NCI-H2107 treated with DMSO at 0.1 percent for 48 hours (cell line): ENCODE measurements at regions not wholly inside any gene's neighbourhood (a gene's known extent, or its start where the extent isn't known, plus 50 kb on each side); places are given as distances from the start of the nearest gene placed in this dataset.

Experiments used
- DNase-seq: peaks from one replicate; lab custom pipeline; 2025; ENCODE audit not compliant: unreplicated experiment; lab: John Stamatoyannopoulos, UW

GRCh38 chr2:226445216-226445861 is 354.3 kb downstream of the IRS1 start:
- DNase-seq: no peak

GRCh38 chr2:226443112-226443511 is 356.5 kb downstream of the IRS1 start:
- no peak for DNase-seq

GRCh38 chr2:226440127-226440918 is 359.3 kb downstream of the IRS1 start:
- DNase-seq: no peak

- no peak for DNase-seq
Measured at GRCh38 chr2:226439337-226439736, 360.3 kb downstream of the IRS1 start.

DNA sequence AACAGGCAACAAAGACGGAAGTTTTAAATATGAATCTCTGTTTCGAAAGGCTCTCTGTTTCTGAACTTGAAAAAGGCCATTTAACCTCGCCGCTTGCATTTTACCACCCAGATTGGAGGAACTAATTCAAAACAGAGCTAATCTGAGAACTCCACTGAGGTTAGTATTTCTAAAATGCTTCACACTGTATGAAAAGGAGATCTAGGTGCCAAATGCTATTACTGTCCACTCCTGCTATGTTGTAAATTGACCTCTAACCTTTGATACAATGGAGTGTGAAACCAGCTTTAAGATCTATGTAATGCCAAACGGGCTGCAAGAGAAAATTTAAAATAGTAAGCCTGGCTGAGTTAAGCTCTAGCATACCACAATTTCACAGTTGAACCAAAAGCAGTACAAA is 364.5 kb downstream of the IRS1 start:
- no peak for DNase-seq

DNA sequence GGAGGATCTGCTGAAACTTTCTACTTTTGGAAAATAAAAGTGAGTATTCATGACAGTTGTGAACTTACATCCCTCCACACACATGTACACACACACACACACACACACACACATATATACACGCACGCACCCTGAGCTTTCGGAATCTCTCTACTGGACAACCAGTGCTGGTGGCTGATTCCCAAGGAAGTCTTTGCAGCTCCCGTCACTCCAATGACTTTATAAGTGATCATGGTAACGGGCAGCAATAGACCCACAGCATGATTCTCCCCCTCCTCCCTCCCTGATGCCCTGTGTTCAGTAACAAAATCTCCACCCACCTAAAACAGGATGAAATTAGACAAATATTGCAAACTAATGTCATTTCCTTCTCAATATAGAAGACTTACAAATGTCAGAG is 364.9 kb downstream of the IRS1 start:
- no peak for DNase-seq

GRCh38 chr2:226431288-226431948 is 368.2 kb downstream of the IRS1 start:
- DNase-seq: no peak

DNA sequence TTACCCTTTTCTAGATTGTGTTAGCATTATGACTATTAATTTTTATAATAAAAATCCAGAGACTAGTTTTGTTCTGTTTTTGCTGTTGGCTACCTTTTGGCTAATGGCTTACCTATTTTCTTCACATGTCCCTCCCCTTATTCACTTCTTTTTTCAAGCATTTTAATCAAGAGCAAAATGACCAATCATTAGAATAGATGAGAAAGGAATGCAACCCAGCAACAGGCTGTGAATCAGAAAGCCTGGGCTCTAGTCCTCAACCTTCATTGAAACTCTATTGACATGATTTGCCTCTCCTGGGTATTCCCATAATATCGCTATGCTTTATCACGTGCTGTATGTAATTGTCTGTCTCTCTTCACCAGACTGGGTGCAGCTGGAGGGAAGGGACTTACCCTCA is 370.1 kb downstream of the IRS1 start:
- no peak for DNase-seq

GRCh38 chr2:226427538-226428307 is 371.9 kb downstream of the IRS1 start:
- DNase-seq: no peak

DNA sequence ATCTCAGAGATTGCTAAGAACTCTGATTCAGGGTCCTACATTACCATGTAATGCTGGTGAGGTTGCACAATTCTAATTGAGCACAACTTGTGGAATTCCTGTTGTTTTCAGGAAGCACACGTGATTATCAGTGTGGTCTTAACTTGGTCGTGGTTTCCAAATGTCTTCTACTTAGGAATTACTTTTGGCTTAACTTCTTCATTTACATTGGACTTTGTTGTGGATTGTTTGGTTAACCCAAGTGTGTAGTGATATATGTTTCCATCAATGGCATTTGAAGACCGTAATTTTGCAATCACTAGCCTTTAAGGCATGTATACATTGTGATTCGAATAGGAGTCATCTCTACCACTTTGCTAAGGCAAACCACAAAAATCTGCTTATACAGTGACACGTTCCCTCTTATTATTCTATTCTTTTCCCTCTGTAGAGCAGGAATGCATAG is 373.3 kb downstream of the IRS1 start:
- DNase-seq: no peak

DNA sequence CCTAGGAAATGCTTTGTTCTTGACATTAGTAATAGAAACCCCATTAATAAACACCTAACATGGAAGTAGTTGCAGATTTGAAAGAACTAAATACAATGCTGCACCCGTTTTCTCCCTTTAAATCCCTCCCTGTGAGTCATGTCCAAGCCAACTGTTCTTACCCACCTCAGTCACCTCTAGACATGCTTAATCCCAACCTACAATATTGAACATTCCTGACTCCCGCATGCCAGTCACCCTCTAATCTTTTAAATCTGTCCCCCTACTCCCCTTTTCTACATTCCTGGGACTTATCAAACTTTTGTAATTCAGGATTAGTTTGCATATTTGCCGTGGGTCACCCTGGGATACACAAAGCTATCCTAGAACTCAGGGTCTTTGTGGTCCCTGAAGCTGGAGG is 374.6 kb downstream of the IRS1 start:
- DNase-seq: no peak

- no peak for DNase-seq
Measured at GRCh38 chr2:226423498-226423960, 376.1 kb downstream of the IRS1 start.

GRCh38 chr2:226420646-226421045 is 379.0 kb downstream of the IRS1 start:
- no peak for DNase-seq

- DNase-seq: no peak
Measured at GRCh38 chr2:226418521-226418920, 381.1 kb downstream of the IRS1 start.

DNA sequence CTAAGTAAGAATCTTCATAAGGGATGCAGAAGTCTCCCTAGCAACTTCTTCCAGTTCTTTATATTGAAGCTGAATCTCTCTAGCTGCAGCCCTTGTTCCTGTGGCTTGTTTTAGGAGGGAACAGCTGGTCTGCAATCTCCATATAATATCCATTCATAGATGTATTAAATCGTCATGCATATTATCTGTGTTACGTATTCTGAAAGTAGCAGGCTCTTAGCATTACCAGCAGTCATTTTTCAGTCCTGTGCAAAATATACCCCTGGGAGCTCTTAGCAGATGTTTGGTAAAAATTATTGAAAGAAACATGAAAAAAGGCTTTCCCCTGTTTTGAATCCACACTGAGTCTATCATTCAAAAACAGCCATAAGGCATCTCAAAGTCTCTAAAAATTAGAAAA is 385.3 kb downstream of the IRS1 start:
- no peak for DNase-seq

DNA sequence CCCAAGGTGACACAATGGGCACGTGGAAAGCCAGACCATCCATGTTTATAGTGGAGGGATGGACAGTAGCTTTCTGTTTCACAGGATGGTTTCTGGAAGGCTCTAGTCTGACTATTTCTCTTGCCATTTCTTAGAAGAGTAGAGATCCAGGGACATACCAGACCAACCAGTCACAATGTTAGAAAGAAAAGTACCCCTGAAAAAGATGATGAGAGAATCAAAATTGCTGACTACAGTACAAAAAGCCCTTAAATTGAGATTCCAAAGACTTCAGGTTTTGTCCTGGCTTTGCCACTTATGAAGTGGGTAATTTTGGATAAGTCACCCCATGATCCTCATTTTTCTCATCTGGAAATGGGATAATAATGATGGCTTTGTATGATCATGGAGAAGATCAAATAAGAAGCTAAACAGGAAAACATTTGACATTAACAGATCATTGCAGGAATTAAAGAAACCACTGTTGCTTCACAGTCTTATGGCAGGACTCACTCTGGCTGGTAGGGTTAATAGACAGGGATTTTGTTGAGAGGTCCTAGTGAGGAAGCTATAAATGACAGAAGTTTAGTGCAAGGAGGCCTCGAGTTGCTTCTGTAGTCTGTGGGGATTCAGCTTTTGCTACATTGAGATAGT is 386.0 kb downstream of the IRS1 start:
- no peak for DNase-seq

DNA sequence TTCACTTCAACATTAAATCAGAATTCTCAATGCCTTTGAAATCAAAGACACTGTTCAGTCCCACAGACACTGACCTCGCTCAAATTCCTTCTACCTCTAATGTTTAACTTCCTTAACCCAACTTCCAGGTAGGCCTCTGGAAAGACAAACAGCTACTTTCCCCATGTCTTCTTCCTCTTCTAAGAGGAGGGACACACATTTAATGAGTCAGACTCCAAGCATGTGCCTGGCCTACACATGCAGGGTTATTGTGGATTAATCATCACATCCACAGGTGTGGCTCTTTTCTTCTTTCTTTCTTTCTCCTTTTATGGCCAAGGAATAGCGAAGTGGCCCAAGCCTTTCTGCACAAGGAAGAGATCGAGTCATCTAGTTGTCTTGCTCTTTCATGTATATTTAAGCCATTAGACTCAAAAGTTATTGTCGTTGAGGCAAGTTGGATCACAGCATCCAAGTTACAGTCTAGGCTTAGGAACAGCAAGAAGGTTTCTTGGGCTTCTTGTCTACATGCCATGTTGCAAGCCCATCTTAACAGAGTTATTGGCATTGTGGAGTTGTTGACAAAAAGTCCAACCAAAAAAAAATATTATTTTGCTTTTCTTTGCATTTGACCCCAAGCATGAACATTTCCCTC is 387.8 kb downstream of the IRS1 start:
- no peak for DNase-seq

GRCh38 chr2:226411205-226411604 is 388.4 kb downstream of the IRS1 start:
- no peak for DNase-seq

DNA sequence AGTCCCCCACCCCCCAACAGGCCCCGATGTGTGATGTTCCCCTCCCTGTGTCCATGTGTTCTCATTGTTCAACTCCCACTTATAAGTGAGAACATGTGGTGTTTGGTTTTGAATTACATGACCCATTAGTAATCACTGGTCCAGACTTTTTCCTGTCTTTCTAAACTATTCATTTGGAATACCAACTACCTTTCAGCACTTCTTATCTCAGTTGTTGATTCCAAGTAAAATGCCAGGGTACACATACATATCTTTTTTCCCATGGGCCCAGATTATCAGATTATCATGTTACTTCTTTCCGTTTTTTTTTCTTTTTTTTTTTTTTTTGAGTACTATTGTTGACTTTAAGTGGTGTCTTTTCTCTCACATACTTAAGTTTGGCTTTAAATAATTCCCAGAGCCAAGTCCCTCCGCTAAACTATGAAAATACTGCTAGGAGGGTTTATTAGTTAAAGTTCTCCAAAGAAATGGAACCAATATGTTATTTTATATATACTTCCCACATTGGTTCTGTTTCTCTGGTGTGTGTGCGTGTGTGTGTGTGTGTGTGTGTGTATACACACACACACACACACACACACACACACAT is 389.3 kb downstream of the IRS1 start:
- DNase-seq: no peak

DNA sequence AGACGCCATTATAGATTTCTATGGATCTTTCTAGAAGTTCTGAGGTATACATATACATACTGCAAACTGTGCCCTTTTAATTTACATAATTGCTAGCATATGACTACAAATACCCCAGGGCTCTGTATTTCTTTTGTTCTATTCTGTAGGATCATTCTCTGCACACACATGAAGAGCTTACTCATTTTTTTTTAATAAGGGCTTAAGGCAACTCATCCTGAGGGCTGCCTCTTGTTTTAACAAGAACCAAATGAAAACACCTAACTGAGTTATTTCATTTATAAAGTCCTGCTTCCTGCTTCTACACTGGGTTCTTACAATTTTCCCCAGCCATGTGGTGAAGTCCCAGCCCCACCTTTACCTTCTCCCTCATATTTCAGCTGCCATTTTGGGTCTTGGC is 390.5 kb downstream of the IRS1 start:
- DNase-seq: no peak
